ENCODE measurements at regions not wholly inside any gene's neighbourhood (a gene's known extent, or its start where the extent isn't known, plus 50 kb on each side); places are given as distances from the start of the nearest gene placed in this dataset.

GRCh38 chr15:96678386-96678785 lies 347.9 kb downstream of the NR2F2 start:
- TF ChIP-seq CTCF (IDR thresholded peaks at IDR 0.05) (no peak), POLR2A (IDR thresholded peaks at IDR 0.05) (no peak)

Measured in thyroid gland (tissue), 4 donors.